GM12878 (cell line): ENCODE measurements at regions not wholly inside any gene's neighbourhood (a gene's known extent, or its start where the extent isn't known, plus 50 kb on each side); places are given as distances from the start of the nearest gene placed in this dataset.

Source experiments
- IKZF2 ChIP-seq, 2 experiments: fragments of 450-650 bp; IDR thresholded peaks; 2 replicates each; pipeline ENCODE4 v1.6.1; 2017; ENCODE audit warnings: mild to moderate bottlenecking in 2 of 2, moderate library complexity in 2 of 2
- KAT2A ChIP-seq: conservative IDR thresholded peaks from 2 replicates; pipeline ENCODE4 v1.6.1; 2011; ENCODE audit warnings: low read depth, low read length; ENCODE audit not compliant: control insufficient read depth
- POLR2A ChIP-seq: IDR thresholded peaks from 2 replicates; pipeline ENCODE4 v1.6.1; 2011; ENCODE audit warnings: low read depth, mild to moderate bottlenecking, low read length
- RUNX3 ChIP-seq: IDR thresholded peaks from 2 replicates; pipeline ENCODE4 v1.6.1; 2012; ENCODE audit warnings: low read length, inconsistent platforms
- SKIL ChIP-seq: fragments of 450-650 bp; IDR thresholded peaks from 2 replicates; pipeline ENCODE4 v1.6.1; 2017; ENCODE audit warnings: mild to moderate bottlenecking, low read depth, inconsistent platforms; ENCODE audit not compliant: poor library complexity, severe bottlenecking
- TCF12 ChIP-seq: IDR thresholded peaks from 2 replicates; pipeline ENCODE4 v1.6.1; 2011; ENCODE audit warnings: low read depth, mild to moderate bottlenecking, low read length
- ZBTB33 ChIP-seq: fragments of 450-650 bp; IDR thresholded peaks from 2 replicates; pipeline ENCODE4 v1.6.1; 2017; ENCODE audit warnings: mild to moderate bottlenecking
- TF ChIP-seq, protein P1 (sequence below): fragments of 450-650 bp; IDR thresholded peaks from 2 replicates; pipeline ENCODE4 v1.6.1; 2016; ENCODE audit warnings: mild to moderate bottlenecking

DNA sequence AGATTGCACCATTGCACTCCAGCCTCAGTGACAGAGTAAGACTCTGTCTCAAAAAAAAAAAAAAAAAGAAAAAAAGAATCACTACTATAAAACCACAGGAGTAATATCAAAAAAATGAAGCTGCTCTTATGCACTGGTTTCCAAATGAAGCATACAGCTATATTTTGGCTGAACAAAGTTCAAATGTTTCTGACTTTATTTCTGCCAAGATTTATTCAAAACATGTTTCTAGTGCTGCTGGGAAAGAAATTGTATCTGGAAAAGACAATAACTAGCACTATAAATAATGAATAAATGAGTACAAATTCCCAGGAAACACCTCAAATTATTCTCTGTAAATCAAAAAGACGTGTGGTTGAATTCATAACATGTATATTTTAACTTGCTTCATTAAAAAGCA is 102.5 kb upstream of the MME start (continued):
- TF ChIP-seq, protein P1, sequence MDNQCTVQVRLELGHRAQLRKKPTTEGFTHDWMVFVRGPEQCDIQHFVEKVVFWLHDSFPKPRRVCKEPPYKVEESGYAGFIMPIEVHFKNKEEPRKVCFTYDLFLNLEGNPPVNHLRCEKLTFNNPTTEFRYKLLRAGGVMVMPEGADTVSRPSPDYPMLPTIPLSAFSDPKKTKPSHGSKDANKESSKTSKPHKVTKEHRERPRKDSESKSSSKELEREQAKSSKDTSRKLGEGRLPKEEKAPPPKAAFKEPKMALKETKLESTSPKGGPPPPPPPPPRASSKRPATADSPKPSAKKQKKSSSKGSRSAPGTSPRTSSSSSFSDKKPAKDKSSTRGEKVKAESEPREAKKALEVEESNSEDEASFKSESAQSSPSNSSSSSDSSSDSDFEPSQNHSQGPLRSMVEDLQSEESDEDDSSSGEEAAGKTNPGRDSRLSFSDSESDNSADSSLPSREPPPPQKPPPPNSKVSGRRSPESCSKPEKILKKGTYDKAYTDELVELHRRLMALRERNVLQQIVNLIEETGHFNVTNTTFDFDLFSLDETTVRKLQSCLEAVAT: no peak
- TF ChIP-seq RUNX3: no peak
- TF ChIP-seq ZBTB33: no peak
- no peak for TF ChIP-seq SKIL
- no peak for TF ChIP-seq KAT2A
- TF ChIP-seq IKZF2 (IDR thresholded peaks at IDR 0.05): no peak
- TF ChIP-seq TCF12: no peak
- no peak for TF ChIP-seq POLR2A
